Endothelial cell of umbilical vein (primary cell): ENCODE measurements at regions not wholly inside any gene's neighbourhood (a gene's known extent, or its start where the extent isn't known, plus 50 kb on each side); places are given as distances from the start of the nearest gene placed in this dataset.

ENCODE experiments used
- CTCF ChIP-seq, 2 donors: IDR thresholded peaks; 1 replicate in 1 of 2; 2 replicates in 1 of 2; pipeline ENCODE4 v1.5.1; 2011; ENCODE audit warnings: low read length in 2 of 2, mild to moderate bottlenecking in 2 of 2, moderate library complexity in 2 of 2, control low read depth in 1 of 2, inconsistent platforms in 1 of 2, low read depth in 1 of 2; ENCODE audit not compliant: insufficient read depth in 1 of 2; ENCODE audit errors: extremely low read depth in 1 of 2
- MYC ChIP-seq: IDR thresholded peaks from one replicate; pipeline ENCODE4 v1.6.1; 2011; ENCODE audit warnings: mild to moderate bottlenecking, low read depth, low read length
- POLR2A ChIP-seq: IDR thresholded peaks from 2 replicates; pipeline ENCODE4 v1.6.1; 2012; ENCODE audit warnings: low read depth, mild to moderate bottlenecking, control low read depth, low read length

GRCh38 chrX:115989686-115990085 is 180.9 kb upstream of the AGTR2 start:
- TF ChIP-seq CTCF (IDR thresholded peaks at IDR 0.05; ENCODE audit: extremely low read depth in 1 of 2, insufficient read depth in 1 of 2, low read depth in 1 of 2, low read length in 2 of 2) (no peak), MYC (no peak), POLR2A (no peak)
